B cell (primary cell): ENCODE measurements at regions not wholly inside any gene's neighbourhood (a gene's known extent, or its start where the extent isn't known, plus 50 kb on each side); places are given as distances from the start of the nearest gene placed in this dataset.

Experiments
- ATAC-seq: fragments of 200-7000 bp; cut with Tn5 transposase; one replicate; pipeline ENCODE4 v1.10.0; 2021; ENCODE audit warnings: low read depth, mild to moderate bottlenecking, moderate number of reproducible peaks, moderate library complexity
- CTCF ChIA-PET: fragments of 350-600 bp; sonication (Branson Sonifier 250); formaldehyde crosslinking; loops from one replicate; lab custom pipeline; 2021; ENCODE audit warnings: antibody characterized with exemption, inconsistent platforms; lab: Charles Lee
- POLR2A ChIA-PET: fragments of 350-600 bp; sonication (Branson Sonifier 250); formaldehyde crosslinking; loops from one replicate; lab custom pipeline; 2021; ENCODE audit warnings: antibody characterized with exemption; lab: Charles Lee
- DNase-seq: peaks from one replicate; pipeline ENCODE4 v3.0.0; 2013
- H2AFZ ChIP-seq: 2 replicates; pipeline ENCODE4 v1.6.1; 2012; ENCODE audit warnings: mild to moderate bottlenecking, low read depth, low read length; ENCODE audit not compliant: insufficient read depth, poor library complexity, severe bottlenecking
- H3K27ac ChIP-seq, 2 donors: 1 replicate in 1 of 2; 2 replicates in 1 of 2; pipeline ENCODE4 v1.5.1; 2012 to 2013; ENCODE audit warnings: low read length in 2 of 2, mild to moderate bottlenecking in 2 of 2, moderate library complexity in 1 of 2
- H3K27me3 ChIP-seq, 4 experiments: fragments of 200-600 bp in 1 of 4; sonication (generic) in 1 of 4; replicated peaks in 1 of 4; 1 replicate in 2 of 4; 2 replicates in 2 of 4; pipeline versions ENCODE4 v1.6.1 to v1.7.0; 2013 to 2016; ENCODE audit warnings: low read length in 3 of 4, mild to moderate bottlenecking in 2 of 4, mixed read lengths in 1 of 4, moderate library complexity in 1 of 4; ENCODE audit not compliant: insufficient read depth in 4 of 4, control insufficient read depth in 3 of 4; ENCODE audit errors: control extremely low read depth in 1 of 4
- H3K36me3 ChIP-seq, 2 experiments: replicated peaks in 1 of 2; 1 replicate in 1 of 2; 2 replicates in 1 of 2; pipeline versions ENCODE4 v1.6.1 to v1.7.1; 2013; ENCODE audit warnings: low read length in 1 of 2; ENCODE audit not compliant: insufficient read depth in 2 of 2, control insufficient read depth in 1 of 2; ENCODE audit errors: control extremely low read depth in 1 of 2, extremely low read depth in 1 of 2
- H3K4me1 ChIP-seq, 2 donors: fragments of 200-600 bp in 1 of 2; sonication (generic) in 1 of 2; 1 replicate in 1 of 2; 2 replicates in 1 of 2; pipeline versions ENCODE4 v1.5.1 to v1.6.1; 2013 to 2017; ENCODE audit warnings: low read length in 2 of 2; ENCODE audit not compliant: control insufficient read depth in 2 of 2, insufficient read depth in 2 of 2
- H3K4me2 ChIP-seq: replicated peaks from 2 replicates; pipeline ENCODE3; 2012; ENCODE audit warnings: mild to moderate bottlenecking, low read depth, low read length; ENCODE audit not compliant: poor library complexity, severe bottlenecking
- H3K4me3 ChIP-seq, 5 experiments: fragments of 200-600 bp in 1 of 5; sonication (generic) in 1 of 5; 1 replicate in 3 of 5; 2 replicates in 2 of 5; pipeline versions ENCODE4 v1.5.1 to v1.7.0; 2011 to 2016; ENCODE audit warnings: low read length in 4 of 5, mild to moderate bottlenecking in 4 of 5, low read depth in 2 of 5, control low read depth in 1 of 5, moderate library complexity in 1 of 5; ENCODE audit not compliant: insufficient read depth in 1 of 5; ENCODE audit errors: control extremely low read depth in 1 of 5, extremely low read depth in 1 of 5
- H3K79me2 ChIP-seq: fragments of 200-600 bp; sonication (generic); one replicate; pipeline ENCODE4 v1.6.0; 2016; ENCODE audit warnings: low read length; ENCODE audit not compliant: control insufficient read depth, insufficient read depth
- H3K9ac ChIP-seq: fragments of 200-600 bp; sonication (generic); 2 replicates; pipeline ENCODE4 v1.6.1; 2017; ENCODE audit warnings: mild to moderate bottlenecking, low read length, moderate library complexity
- H3K9me3 ChIP-seq, 3 donors: one replicate each; pipeline versions ENCODE4 v1.6.1 to v1.7.1; 2013; ENCODE audit warnings: low read length in 2 of 3; ENCODE audit not compliant: control insufficient read depth in 2 of 3, insufficient read depth in 1 of 3; ENCODE audit errors: control extremely low read depth in 1 of 3
- H4K20me1 ChIP-seq: 2 replicates; pipeline ENCODE4 v1.6.0; 2012; ENCODE audit warnings: mild to moderate bottlenecking, low read length; ENCODE audit not compliant: insufficient read depth, control insufficient read depth, poor library complexity, severe bottlenecking
- H3K27ac Mint-ChIP-seq: one replicate; pipeline ENCODE4 v1.8.0; 2021; ENCODE audit warnings: mixed read lengths
- H3K27me3 Mint-ChIP-seq: one replicate; pipeline ENCODE4 v1.8.0; 2021; ENCODE audit warnings: mixed read lengths
- H3K4me1 Mint-ChIP-seq: one replicate; pipeline ENCODE4 v1.8.0; 2021; ENCODE audit warnings: mixed read lengths
- H3K4me3 Mint-ChIP-seq: one replicate; pipeline ENCODE4 v1.8.0; 2021; ENCODE audit warnings: mixed read lengths
- H3K9me3 Mint-ChIP-seq: one replicate; pipeline ENCODE4 v1.8.0; 2022; ENCODE audit warnings: mixed read lengths; ENCODE audit not compliant: insufficient read depth
- CTCF ChIP-seq: fragments of 200-600 bp; IDR thresholded peaks from one replicate; pipeline ENCODE4 v1.8.0; 2022; ENCODE audit warnings: antibody characterized with exemption, mild to moderate bottlenecking
- EZH2 ChIP-seq: IDR thresholded peaks from 2 replicates; pipeline ENCODE4 v1.6.1; 2012; ENCODE audit warnings: borderline replicate concordance, low read depth, mild to moderate bottlenecking, moderate library complexity, low read length; ENCODE audit not compliant: insufficient read depth, poor library complexity, severe bottlenecking
- WGBS: methylation state at CpG from one replicate; pipeline ENCODE4 v1.1.5; 2013; ENCODE audit warnings: missing lambda C conversion rate; ENCODE audit not compliant: insufficient coverage; 5-methylcytosine and 5-hydroxymethylcytosine counted together
- intact Hi-C: fragments of 100-400 bp; cut with micrococcal nuclease; formaldehyde crosslinking; loops from one replicate; pipeline ENCODE4 v1.10.0; 2022

GRCh38 chr3:1703169-1703568, 395.5 kb upstream of the CNTN4 start:
- H3K27me3 ChIP-seq = no peaks in the 10 kb centered on the region
- no peaks in the 10 kb centered on the region for H3K36me3 ChIP-seq
- no peaks in the 10 kb centered on the region for H4K20me1 ChIP-seq
- no peaks in the 10 kb centered on the region for H3K4me1 ChIP-seq
- Mint-ChIP-seq H3K4me3 (no peak overlapping the region), H3K9me3 (peaks cover 5% of the 10 kb centered on the region), H3K27me3 (no peaks in the 10 kb centered on the region), H3K4me1 (no peaks in the 10 kb centered on the region), H3K27ac (no peak overlapping the region)
- H3K9me3 ChIP-seq = peaks cover 0 to 31% (median 0%) of the 10 kb centered on the region in 3 donors
- POLR2A ChIA-PET = no interaction called here
- H3K9ac ChIP-seq = no peak overlapping the region
- no peak overlapping the region for H3K27ac ChIP-seq
- CTCF ChIA-PET = no interaction called here
- intact Hi-C loops = no loop called here
- H3K79me2 ChIP-seq = no peaks in the 10 kb centered on the region
- ATAC-seq = no peak
- DNase-seq = no peak
- no peak overlapping the region for H3K4me2 ChIP-seq
- no CpG with 5 or more reads among the region's 1 CpG for WGBS
- no peak overlapping the region for H2AFZ ChIP-seq
- no peak overlapping the region for H3K4me3 ChIP-seq
- TF ChIP-seq EZH2 = no peak
- no peak for TF ChIP-seq CTCF

GRCh38 chr3:1710663-1711062, 388.0 kb upstream of the CNTN4 start:
- WGBS = 90% methylated on average over 11 of the region's 11 CpGs
- Histone ChIP-seq H3K9me3 (peaks cover 0 to 17% (median 0%) of the 10 kb centered on the region in 3 donors), H3K79me2 (no peaks in the 10 kb centered on the region), H3K4me1 (no peaks in the 10 kb centered on the region), H3K4me2 (no peak overlapping the region), H2AFZ (no peak overlapping the region), H3K27ac (no peak overlapping the region), H3K9ac (no peak overlapping the region), H3K4me3 (no peak overlapping the region), H3K36me3 (no peaks in the 10 kb centered on the region), H4K20me1 (no peaks in the 10 kb centered on the region), H3K27me3 (no peaks in the 10 kb centered on the region)
- no peak for TF ChIP-seq EZH2
- no peak for TF ChIP-seq CTCF
- DNase-seq (no peak), ATAC-seq (no peak)
- ChIA-PET POLR2A (no interaction called here), CTCF (no interaction called here)
- H3K27ac Mint-ChIP-seq = no peak overlapping the region
- H3K4me1 Mint-ChIP-seq = no peaks in the 10 kb centered on the region
- H3K4me3 Mint-ChIP-seq = no peak overlapping the region
- intact Hi-C loops = no loop called here
- no peaks in the 10 kb centered on the region for H3K27me3 Mint-ChIP-seq
- no peaks in the 10 kb centered on the region for H3K9me3 Mint-ChIP-seq
